Aorta (tissue), 5 donors: ENCODE measurements at regions not wholly inside any gene's neighbourhood (a gene's known extent, or its start where the extent isn't known, plus 50 kb on each side); places are given as distances from the start of the nearest gene placed in this dataset.
"Not testable (repeated sequence)": the region's sequence is repeated elsewhere in the genome, so short reads cannot be mapped to it uniquely, and the experiment has no call there.

Experiments used
- ATAC-seq: fragments of 200-7000 bp; cut with Tn5 transposase; one replicate; pipeline ENCODE4 v1.9.1; 2022; ENCODE audit warnings: moderate library complexity; ENCODE audit not compliant: low FRiP score
- DNase-seq, 2 donors: peaks; one replicate each; pipeline ENCODE4 v3.0.0-alpha.2; 2020
- H3K27ac ChIP-seq, 2 donors: one replicate each; pipeline ENCODE4 v1.5.1; 2013; ENCODE audit warnings: low read length in 2 of 2, mild to moderate bottlenecking in 2 of 2, moderate library complexity in 2 of 2, control low read depth in 1 of 2, inconsistent platforms in 1 of 2, low read depth in 1 of 2
- H3K27me3 ChIP-seq, 2 donors: one replicate each; pipeline ENCODE4 v1.6.1; 2013; ENCODE audit warnings: control low read depth in 1 of 2, low read length in 1 of 2, mild to moderate bottlenecking in 1 of 2, moderate library complexity in 1 of 2; ENCODE audit not compliant: insufficient read depth in 2 of 2, control insufficient read depth in 1 of 2
- H3K36me3 ChIP-seq, 2 donors: one replicate each; pipeline ENCODE4 v1.6.1; 2013; ENCODE audit warnings: control low read depth in 1 of 2, low read length in 1 of 2, mild to moderate bottlenecking in 1 of 2; ENCODE audit not compliant: insufficient read depth in 2 of 2, control insufficient read depth in 1 of 2
- H3K4me1 ChIP-seq, 2 donors: one replicate each; pipeline ENCODE4 v1.6.1; 2013; ENCODE audit warnings: low read length in 2 of 2, control low read depth in 1 of 2, mild to moderate bottlenecking in 1 of 2, moderate library complexity in 1 of 2; ENCODE audit not compliant: insufficient read depth in 2 of 2, control insufficient read depth in 1 of 2
- H3K4me3 ChIP-seq, 2 donors: one replicate each; pipeline ENCODE4 v1.5.1; 2013; ENCODE audit warnings: low read length in 2 of 2, control low read depth in 1 of 2, mild to moderate bottlenecking in 1 of 2
- H3K9me3 ChIP-seq: one replicate; pipeline ENCODE4 v1.6.1; 2013; ENCODE audit warnings: mild to moderate bottlenecking, low read length; ENCODE audit not compliant: control insufficient read depth
- WGBS, 2 donors: extraction: QIAGEN DNeasy Blood & Tissue Kit; methylation state at CpG; one replicate each; pipeline ENCODE4 v1.1.7; 2013; 5-methylcytosine and 5-hydroxymethylcytosine counted together
- intact Hi-C, 2 donors: fragments of 100-400 bp; cut with DNase I; formaldehyde crosslinking; loops; one replicate each; pipeline versions ENCODE4 v1.14.2 to v1.15.0; 2022
- donor health status: healthy with polysubstance abuse.
- donor health status: Bipolar disorder and iron deficiency.
- donor health status: DM: no; HTN: no; CAD: no.
- donor health status: DM: no; HTN: no; CAD: no.
- donor health status: DM: yes; HTN: yes; CAD: no.

GRCh38 chr3:72657666-72658065 is 190.6 kb downstream of the SHQ1 start:
- H3K4me3 ChIP-seq: no peak overlapping the region
- no peak overlapping the region for H3K27ac ChIP-seq
- 89 to 90% methylated on average over 4 of the region's 4 CpGs for WGBS, 2 donors
- H3K4me1 ChIP-seq: peaks cover 0 to 2% of the 10 kb centered on the region in 2 donors
- intact Hi-C loops: no loop called here
- no peak for DNase-seq
- no peaks in the 10 kb centered on the region for H3K36me3 ChIP-seq
- no peak for ATAC-seq
- H3K9me3 ChIP-seq: no peaks in the 10 kb centered on the region
- H3K27me3 ChIP-seq: peaks cover 0 to 3% of the 10 kb centered on the region in 2 donors

GRCh38 chr3:72655723-72656122 is 192.5 kb downstream of the SHQ1 start:
- H3K9me3 ChIP-seq: no peaks in the 10 kb centered on the region
- H3K27me3 ChIP-seq: peaks cover 0 to 3% of the 10 kb centered on the region in 2 donors
- no peak for DNase-seq
- 46 to 62% methylated on average over 6 of the region's 6 CpGs for WGBS, 2 donors
- no peak overlapping the region for H3K4me3 ChIP-seq
- H3K36me3 ChIP-seq: no peaks in the 10 kb centered on the region
- peaks cover 0 to 2% of the 10 kb centered on the region in 2 donors for H3K4me1 ChIP-seq
- ATAC-seq: no peak
- H3K27ac ChIP-seq: no peak overlapping the region
- intact Hi-C loops: no loop called here

DNA sequence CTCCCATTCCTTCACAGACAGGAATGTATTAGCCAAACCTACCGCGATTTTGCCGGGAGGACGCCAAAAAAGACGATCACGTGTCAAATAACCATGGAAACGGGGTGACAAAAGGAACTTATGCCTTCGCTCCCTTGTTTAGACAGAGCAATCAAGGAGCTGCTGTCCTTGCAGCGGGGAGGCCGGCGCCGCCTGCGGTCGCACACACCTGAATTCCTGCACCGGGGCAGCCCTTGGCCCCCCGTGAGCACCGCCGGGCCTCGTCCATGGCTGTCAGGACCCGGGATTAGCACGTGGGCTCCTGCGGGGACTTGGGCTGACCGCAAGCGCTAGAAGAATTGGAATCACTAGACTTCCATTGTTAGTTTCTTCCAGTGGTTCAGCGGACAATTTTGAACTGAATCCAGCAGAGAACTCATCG is 193.1 kb downstream of the SHQ1 start:
- H3K4me3 ChIP-seq: no peak overlapping the region
- no peak for DNase-seq

DNA sequence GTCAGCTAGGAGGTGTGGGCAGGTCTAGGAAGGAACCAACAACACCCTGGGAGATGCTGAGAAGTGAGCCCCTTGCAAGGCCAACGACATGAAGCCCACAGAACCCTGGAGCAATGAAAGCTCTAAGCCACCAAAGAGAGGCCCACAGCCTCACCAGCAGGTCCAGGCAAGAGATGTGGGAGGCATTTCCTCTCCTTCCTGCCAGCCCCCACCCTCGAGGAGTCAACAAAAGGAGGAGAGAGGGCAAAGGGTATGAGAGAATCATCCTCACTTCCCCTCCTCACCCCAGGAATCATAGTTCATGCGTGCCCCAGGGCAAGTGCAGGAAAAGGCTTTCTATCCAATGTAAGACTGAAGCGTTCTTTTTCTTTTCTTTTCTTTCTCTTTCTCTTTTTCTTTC is 195.8 kb downstream of the SHQ1 start:
- intact Hi-C loops: no loop called here
- no peaks in the 10 kb centered on the region for H3K9me3 ChIP-seq
- H3K4me1 ChIP-seq: peaks cover 0 to 2% of the 10 kb centered on the region in 2 donors
- no peak overlapping the region for H3K4me3 ChIP-seq
- no peak overlapping the region for H3K27ac ChIP-seq
- DNase-seq (no peak), ATAC-seq (no peak)
- WGBS, 2 donors: 83 to 87% methylated on average over 4 of the region's 4 CpGs
- no peaks in the 10 kb centered on the region for H3K36me3 ChIP-seq
- H3K27me3 ChIP-seq: peaks cover 0 to 3% of the 10 kb centered on the region in 2 donors

More for the DNA sequence above, 193.1 kb downstream of the SHQ1 start:
- H3K4me1 ChIP-seq: peaks cover 0 to 2% of the 10 kb centered on the region in 2 donors
- H3K9me3 ChIP-seq: no peaks in the 10 kb centered on the region
- H3K36me3 ChIP-seq: no peaks in the 10 kb centered on the region
- WGBS, 2 donors: 9 to 14% methylated on average over 26 of the region's 26 CpGs
- intact Hi-C loops: no loop called here
- H3K27ac ChIP-seq: no peak overlapping the region
- ATAC-seq: peak; percentile 41
- H3K27me3 ChIP-seq: peaks cover 0 to 3% of the 10 kb centered on the region in 2 donors

GRCh38 chr3:72651498-72651897 is 196.7 kb downstream of the SHQ1 start:
- no peak for DNase-seq
- Histone ChIP-seq H3K4me3 (no peak overlapping the region), H3K36me3 (no peaks in the 10 kb centered on the region), H3K9me3 (no peaks in the 10 kb centered on the region), H3K27ac (no peak overlapping the region), H3K4me1 (peaks cover 0 to 2% of the 10 kb centered on the region in 2 donors), H3K27me3 (peaks cover 0 to 3% of the 10 kb centered on the region in 2 donors)
- no peak for ATAC-seq
- intact Hi-C loops: no loop called here
- 96 to 100% methylated on average over 2 of the region's 2 CpGs for WGBS, 2 donors

GRCh38 chr3:72646263-72646662 is 202.0 kb downstream of the SHQ1 start:
- intact Hi-C loops: no loop called here
- WGBS, 2 donors: 48 to 72% methylated on average over 2 of the region's 2 CpGs
- H3K36me3 ChIP-seq: no peaks in the 10 kb centered on the region
- H3K4me3 ChIP-seq: no peak overlapping the region
- no peak for ATAC-seq
- no peak overlapping the region for H3K27ac ChIP-seq
- H3K9me3 ChIP-seq: peaks cover 1% of the 10 kb centered on the region
- H3K4me1 ChIP-seq: no peaks in the 10 kb centered on the region
- no peaks in the 10 kb centered on the region for H3K27me3 ChIP-seq
- no peak for DNase-seq

GRCh38 chr3:72643635-72644034 is 204.6 kb downstream of the SHQ1 start:
- DNase-seq, intact Hi-C loops, H3K4me1 ChIP-seq, H3K36me3 ChIP-seq, H3K9me3 ChIP-seq, H3K27ac ChIP-seq, H3K4me3 ChIP-seq, ATAC-seq, H3K27me3 ChIP-seq: not testable (repeated sequence)
- WGBS, 2 donors: 95% methylated on average over 8 of the region's 8 CpGs

DNA sequence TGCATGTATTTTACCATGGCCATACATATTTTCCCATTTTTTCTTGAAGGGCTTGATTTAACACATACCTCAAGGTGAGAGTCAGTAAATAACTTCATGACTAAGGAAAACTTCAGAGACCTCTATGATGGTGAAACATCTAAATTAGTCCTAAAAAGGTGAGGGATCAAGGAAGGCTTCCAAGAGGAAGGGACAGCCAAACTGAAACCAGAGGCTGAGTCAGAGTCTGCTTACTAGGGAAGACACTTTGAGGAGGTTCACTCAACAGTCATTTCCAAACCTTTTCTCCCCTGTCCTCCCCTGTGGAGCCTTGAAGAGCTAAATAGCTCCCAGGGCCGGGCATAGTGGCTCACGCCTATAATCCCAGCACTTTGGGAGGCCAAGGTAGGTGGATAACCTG is 206.6 kb downstream of the SHQ1 start:
- H3K4me3 ChIP-seq: no peak overlapping the region
- H3K27ac ChIP-seq: no peak overlapping the region
- 83 to 96% methylated on average over 2 of the region's 2 CpGs for WGBS, 2 donors
- DNase-seq: no peak
- intact Hi-C loops: no loop called here
- no peaks in the 10 kb centered on the region for H3K36me3 ChIP-seq
- H3K4me1 ChIP-seq: no peaks in the 10 kb centered on the region
- no peak for ATAC-seq
- H3K9me3 ChIP-seq: peaks cover 3% of the 10 kb centered on the region
- no peaks in the 10 kb centered on the region for H3K27me3 ChIP-seq

- no peak for DNase-seq
- Histone ChIP-seq H3K36me3 (no peaks in the 10 kb centered on the region), H3K27ac (no peak overlapping the region), H3K4me1 (no peaks in the 10 kb centered on the region), H3K4me3 (no peak overlapping the region), H3K27me3 (no peaks in the 10 kb centered on the region), H3K9me3 (peaks cover 3% of the 10 kb centered on the region)
- 93 to 95% methylated on average over 4 of the region's 4 CpGs for WGBS, 2 donors
- intact Hi-C loops: no loop called here
- no peak for ATAC-seq
These were observed 207.2 kb downstream of the SHQ1 start for GRCh38 chr3:72641072-72641471.
